Left forelimb (tissue), 1 donor: ENCODE measurements at regions not wholly inside any gene's neighbourhood (a gene's known extent, or its start where the extent isn't known, plus 50 kb on each side); places are given as distances from the start of the nearest gene placed in this dataset.

ENCODE experiments used
- DNase-seq: peaks from one replicate; pipeline ENCODE4 v3.0.0-alpha.2; 2018; ENCODE audit warnings: low spot score

GRCh38 chr13:40145139-40145538 is 489.7 kb downstream of the COG6 start:
- no peak for DNase-seq

DNA sequence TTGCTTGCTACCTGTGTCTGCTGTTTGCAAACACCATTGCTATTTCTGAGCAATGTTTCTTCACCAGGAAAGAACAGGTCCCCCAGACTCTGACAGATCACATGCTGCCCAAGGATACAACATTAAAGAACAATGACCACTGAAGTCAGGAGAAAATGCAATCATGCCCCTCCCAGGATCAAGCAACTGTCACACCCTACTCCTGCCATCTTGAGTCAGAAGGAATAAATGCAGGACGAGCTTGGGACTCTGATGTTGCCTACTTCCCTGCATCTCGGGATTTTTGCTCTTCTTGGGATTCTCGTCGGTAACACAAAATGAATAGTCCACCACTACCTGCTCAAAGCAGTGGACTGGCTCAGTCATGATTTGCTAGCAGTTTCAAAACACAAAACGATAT is 490.6 kb downstream of the COG6 start:
- DNase-seq = no peak

DNA sequence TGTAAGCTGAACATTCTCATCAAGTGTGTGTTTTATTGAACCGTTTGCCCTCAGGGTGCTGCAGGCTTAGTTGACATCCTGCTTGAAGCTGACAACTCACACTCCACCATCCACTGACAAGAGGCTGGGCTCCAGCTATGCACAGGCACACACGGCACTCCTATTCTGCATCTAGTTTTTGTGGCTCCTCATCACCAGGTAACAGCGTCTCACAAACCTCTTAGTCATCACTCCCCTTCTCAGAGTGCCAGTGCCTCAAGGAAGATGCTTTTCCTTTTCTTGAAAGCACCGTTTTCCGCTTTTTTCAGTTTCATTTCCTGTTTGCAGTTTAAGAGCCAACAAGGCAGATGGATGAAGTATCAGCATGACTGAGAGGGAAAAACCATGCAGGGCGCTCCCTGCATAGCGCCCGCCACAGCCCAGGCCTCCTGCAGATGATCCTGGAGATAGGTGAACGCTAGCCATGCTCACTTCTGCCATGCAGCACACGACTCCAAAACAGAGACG is 491.2 kb downstream of the COG6 start:
- DNase-seq = no peak

- no peak for DNase-seq
Observed at GRCh38 chr13:40148101-40148500, 492.6 kb downstream of the COG6 start.

DNA sequence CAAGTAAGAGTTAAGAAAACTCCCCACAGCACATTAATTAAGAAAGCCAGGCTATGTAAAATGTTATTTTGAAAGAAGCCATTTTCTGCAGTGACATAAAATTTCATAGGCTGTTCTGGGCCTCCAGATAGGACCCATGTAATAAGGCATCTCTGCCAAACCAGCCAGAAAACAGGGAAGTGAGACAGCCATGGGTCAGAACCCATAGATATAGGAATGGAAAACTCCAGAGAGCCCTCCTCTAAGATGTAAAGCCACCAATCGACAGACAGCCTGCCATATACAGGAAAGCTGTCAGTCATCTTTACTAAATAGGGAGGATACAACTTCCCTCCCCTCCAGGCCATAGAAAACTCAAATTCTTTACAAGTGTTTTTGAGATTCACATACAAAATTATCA is 493.3 kb downstream of the COG6 start:
- no peak for DNase-seq

DNA sequence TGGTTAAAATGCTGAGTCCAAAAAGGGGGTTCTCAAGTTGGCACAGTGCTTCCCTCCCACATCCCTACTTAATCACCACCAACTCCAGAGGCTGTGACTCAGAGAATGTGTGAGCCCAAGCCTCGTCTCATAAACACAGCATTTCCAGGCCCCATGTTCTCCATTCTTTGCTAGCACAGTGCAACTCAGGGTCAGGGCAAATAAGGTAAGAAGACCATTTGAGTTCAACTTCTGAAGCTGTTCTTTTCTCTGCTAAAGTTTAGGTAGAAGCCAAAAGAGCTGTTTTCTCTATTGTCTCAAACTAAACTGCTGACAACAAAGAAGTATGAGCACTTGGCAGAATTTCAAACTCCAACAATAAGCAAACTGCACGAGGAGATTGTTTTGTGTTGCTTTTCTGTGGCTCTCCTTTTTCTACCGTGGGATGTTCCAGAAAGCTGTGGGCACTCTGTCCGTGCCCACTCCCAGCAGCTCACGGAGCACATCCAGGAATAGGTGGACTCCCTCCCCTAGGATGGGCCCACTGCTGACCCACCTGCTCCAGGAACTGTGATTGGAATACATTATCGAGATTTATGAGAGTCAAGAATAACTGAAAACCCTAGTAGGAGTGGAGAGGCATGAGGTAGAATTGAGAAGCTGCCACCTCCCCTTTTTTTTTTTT is 494.3 kb downstream of the COG6 start:
- DNase-seq = no peak

DNA sequence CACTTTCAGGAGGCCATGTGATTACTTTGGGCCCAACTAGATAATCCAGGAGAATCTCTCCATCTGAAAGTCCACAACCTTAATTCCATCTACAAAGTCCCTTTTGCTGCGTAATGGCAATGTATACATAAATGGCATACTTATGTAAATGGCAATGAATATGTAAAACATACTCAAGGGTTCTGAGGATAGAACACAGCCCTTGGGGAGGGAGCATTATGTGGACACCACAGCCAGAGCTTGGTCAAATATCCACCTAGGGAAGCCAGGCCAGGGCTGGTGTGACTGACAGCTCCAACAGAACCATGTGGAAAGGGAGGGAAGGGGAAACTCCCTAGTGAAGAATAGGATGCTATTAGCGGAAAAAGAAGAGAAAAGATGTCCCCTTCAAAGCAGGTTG is 496.2 kb downstream of the COG6 start:
- DNase-seq = no peak

- no peak for DNase-seq
Observed at GRCh38 chr13:40152145-40152544, 496.7 kb downstream of the COG6 start.

GRCh38 chr13:40152922-40153321 is 497.5 kb downstream of the COG6 start:
- DNase-seq = no peak

DNA sequence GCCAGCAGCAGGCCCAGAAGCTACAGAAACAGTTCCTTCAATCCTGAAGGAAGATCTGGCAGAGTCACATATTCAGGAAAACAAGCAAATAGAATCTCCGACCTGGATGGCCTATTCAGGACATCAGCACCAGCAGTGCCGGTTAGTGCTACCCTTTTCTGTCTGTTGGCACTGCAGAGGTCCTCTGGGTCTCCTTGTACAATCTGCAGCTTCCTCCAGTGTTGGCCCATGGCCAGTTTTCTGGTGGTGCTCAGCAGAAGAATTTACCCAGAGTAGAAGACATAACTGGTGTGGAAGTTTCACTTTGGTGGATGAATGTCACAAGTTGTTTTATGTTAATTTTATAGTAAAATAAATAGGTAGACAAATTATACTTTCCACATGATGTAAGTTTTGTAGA is 498.1 kb downstream of the COG6 start:
- no peak for DNase-seq

DNA sequence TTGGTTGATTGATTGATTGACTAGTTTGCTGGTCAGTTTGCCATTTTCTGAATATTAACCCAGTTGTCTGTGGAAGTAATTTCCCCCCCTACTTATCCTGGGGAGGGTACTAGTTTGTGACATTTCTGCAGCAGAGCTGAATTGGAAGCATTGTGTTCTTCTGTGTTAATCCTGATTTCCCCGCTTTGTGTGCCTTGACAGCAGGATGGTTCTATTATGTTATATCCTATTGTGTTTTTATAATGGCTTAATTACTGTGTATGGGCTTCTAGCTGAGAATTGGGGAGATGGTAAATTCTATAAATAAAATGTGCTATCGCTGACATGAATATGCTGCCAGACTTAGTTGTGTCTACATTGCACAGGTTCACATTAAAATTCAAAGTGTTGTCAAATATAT is 499.7 kb downstream of the COG6 start:
- no peak for DNase-seq

GRCh38 chr13:40158218-40158617 is 502.8 kb downstream of the COG6 start:
- no peak for DNase-seq

DNA sequence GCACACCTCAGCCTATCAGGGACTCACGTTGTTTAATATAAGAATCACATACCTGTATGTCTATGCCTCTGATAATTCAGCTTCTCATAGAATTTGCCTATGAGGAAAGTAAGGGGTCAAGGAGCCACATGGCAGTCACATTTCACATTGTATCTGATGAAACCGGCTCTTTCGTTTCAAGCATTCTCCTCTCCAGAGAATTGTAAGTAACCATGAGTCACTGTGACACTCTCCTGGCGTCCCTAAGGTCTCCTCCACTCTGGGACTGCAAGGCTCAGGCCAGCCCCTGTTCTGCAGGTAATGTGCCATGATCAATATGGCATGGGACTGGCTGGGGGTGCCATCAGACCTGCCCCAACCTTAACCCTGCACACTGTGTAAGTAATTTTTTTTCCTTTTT is 503.3 kb downstream of the COG6 start:
- DNase-seq = no peak

GRCh38 chr13:40159736-40160135 is 504.3 kb downstream of the COG6 start:
- DNase-seq = no peak

DNA sequence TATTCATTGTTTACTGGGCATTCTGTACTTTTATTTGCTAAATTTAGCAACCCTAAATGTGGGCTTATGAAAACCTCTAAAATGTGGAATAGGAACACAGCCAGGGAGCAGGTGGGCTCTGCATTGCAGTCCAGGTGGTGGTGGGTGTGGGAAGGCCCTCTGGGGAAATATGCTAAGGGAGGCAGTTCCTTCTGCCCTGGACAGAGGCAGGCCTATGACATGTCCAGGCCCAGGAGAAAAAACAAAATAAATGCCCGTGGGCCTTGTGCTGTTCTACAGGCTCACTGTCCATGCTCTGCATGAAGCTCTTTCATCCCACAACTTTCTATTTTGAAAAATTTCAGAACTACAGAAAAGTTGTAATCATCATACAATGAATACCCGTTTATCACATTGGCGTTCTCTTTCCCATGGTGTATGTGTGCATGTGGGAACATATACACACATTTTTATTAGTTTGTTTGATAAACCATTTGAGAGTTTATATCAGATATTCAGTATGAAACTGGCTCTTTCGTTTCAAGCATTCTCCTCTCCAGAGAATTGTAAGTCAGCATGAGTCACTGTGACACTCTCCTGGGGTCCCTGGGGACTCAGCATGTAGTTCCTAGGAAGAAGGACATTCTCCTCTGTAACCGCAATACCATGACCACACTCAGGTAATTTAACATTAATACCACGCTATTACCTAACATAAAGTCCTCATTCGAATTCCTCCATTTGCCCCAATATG is 505.3 kb downstream of the COG6 start:
- no peak for DNase-seq

- no peak for DNase-seq
Observed at GRCh38 chr13:40161351-40161810, 505.1 kb downstream of the FOXO1 start.

GRCh38 chr13:40161931-40162330 is 504.5 kb downstream of the FOXO1 start:
- DNase-seq = no peak

GRCh38 chr13:40163066-40164000 is 503.1 kb downstream of the FOXO1 start:
- no peak for DNase-seq

DNA sequence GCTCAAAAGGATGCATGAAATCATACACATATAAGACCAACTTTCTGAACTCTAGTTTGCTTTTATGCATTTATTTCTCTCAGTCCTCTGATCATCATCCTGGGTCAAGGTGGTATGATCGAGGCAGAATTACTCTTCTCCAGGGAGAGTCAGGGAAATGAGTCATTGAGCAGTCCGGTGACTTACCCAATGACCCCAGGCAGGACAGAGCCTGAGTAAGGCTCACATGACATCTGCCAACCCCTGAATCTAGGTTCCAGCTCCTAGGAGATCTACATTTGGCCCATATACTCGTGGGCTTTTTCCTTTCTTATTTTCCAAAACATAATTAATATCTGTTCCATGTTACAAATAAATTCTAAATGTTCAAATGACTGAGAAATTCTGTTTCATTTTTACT is 502.3 kb downstream of the FOXO1 start:
- DNase-seq = no peak

DNA sequence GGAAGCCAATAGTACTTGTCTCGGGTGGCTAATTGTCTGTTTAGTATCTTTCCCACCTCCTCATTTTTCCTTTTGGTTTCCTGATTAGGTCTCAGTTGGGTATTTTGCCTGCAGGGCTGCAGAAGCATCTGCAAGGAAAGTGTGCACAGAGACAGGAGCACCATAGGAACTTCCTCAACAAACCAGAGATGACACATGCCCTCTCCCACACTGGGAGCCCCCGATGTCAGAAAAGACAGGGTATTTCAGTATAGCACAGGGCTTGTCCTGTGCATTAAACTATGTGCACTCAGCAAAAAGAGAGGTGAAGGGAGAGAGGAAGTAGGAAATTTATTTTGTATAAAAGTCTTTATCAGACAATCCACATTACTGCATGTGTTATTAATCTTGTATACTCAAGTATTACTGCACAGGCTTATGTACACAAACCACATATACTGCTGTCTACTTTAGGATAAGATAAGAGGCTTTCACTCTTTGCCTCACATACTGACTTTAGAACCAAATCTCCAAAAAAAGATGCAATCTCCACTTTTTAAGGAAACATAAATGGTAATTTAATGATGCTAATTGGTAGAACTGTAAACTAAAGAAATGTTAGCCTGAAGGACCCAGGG is 501.0 kb downstream of the FOXO1 start:
- DNase-seq = no peak

DNA sequence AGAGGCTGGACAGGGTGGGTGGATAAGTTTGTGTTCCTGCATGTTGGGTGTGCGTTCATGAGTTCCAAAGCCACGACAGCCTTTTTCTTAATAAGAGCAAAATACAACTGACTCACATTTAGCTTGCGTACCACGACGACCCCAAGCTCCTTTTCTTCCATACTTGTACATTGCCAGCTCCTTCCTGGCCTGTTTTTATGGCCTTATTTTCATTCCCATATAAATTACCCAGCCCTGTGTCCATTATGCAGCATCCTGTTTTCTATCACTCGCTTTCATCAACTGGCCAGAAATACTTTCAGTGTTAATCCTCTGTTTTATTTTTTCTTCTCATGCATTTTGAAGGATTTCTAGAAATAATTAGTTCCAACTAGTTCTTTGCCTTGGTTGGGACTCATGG is 499.1 kb downstream of the FOXO1 start:
- DNase-seq = no peak
